GM18868 (cell line): ENCODE measurements at regions not wholly inside any gene's neighbourhood (a gene's known extent, or its start where the extent isn't known, plus 50 kb on each side); places are given as distances from the start of the nearest gene placed in this dataset.
"Not testable (repeated sequence)": the region's sequence is repeated elsewhere in the genome, so short reads cannot be mapped to it uniquely, and the experiment has no call there.

Source experiments
- ATAC-seq: cut with Tn5 transposase; IDR thresholded peaks from one replicate; pipeline ENCODE4 v1.9.1; 2021; ENCODE audit warnings: mild to moderate bottlenecking, moderate library complexity; ENCODE audit not compliant: unreplicated experiment

DNA sequence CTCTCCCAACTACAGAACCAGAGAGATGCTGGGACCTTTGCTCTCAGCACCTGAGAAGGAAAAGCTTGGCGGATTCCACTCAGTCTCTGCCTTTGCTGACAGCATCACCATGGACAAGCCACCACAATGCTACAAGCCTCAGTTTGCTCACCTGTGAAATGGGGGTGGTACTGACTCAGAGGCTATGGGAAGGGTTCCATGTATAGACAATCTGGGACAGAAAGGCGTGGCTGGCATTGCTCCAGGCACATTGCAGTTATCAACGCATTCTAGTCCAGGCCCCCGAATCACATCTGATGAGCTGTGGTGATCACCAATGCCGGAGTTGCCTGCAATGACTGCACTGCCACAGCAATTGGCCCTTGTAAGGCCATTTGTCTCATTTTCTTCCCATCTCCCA lies 72.6 kb downstream of the ISX start:
- no peak for ATAC-seq

DNA sequence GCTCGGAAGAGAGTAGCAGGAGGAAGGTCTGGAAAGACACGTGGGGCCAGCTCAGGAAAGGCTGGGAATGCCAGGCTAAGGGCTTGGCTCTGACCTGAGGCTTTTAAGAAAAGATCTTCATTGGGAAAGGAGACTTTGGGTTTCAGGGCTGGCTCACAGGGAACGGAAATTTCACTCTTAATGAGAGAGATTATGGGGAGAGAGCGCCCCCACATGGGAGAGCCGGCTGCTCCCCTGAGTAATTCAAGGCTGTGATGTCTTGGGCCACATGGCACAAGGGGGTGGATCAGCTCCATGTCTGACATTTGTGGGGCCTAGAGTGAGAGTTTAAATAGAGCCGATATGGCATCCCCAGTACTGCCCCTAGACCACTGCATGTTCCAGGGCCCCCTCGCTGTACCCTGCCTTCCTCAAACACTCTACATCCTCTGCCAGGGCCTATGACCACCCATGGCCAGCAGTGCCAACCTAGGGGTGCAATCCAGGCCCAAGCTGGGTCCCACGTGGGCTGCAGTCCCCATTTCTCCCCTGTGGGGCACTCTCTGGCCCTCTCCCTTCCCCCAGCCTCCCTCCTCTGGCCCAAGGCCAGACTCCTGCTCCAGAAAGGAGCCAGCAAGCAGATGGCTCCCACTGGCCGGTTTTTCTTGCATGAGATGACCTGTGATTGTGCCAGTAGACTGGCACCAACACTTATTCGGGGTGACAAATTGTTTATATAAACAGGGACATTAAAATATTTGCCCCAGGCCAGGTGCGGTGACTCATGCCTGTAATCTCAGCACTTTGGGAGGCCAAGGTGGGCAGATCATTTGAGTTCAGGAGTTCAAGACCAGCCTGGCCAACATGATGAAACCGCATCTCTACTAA lies 75.2 kb downstream of the ISX start:
- no peak for ATAC-seq

DNA sequence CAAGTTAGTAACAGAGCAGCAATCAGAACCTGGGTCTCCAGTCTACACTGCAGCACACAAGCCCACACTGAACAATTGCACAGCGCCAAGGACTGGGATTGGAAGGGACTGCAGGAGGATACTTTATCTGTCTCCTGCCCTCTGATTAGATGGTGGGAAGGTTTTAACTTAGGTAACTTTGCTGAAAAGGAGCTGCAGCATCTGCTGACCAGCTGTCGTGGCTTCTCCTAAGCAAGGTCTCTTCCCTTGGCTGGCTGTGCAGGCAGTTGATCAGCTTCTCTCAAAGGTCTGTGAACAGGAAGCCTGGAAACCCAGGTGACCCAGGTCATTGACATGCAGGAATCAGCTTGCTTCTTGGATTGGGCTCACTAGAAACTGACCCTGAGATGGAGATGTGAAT lies 82.4 kb downstream of the ISX start:
- no peak for ATAC-seq

DNA sequence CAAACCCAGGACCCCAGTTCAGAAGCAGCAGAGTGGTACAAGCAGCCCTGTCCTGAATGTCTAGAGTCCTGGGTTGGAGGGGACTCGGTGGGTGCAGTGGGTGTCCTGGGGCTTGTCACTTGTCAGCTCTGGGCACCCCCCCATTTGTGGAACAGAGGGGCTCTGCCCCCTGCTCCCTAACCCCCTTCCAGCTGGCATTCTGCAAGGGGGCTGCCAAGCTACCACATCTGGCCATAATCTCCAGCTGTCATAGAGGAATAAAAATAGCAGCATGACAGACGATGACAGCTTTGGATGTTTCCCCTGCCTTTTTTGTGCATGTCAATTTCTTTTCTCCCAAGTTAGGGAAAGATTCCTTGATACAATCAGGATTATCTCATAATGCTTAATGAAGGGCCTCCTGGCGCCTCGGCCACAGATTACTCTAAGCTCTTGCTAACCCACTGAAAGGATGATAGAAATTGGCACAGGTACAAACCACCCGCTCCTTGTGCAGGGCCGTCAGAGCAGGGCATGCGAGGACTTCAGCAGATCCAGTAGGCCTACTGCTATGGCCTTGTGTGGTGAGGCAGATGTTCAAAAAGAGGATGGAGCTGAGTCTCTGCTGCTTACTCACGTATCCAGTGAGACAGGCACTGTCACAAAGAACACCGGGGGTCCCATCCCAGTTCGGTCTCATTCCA lies 83.0 kb downstream of the ISX start:
- ATAC-seq = no peak

DNA sequence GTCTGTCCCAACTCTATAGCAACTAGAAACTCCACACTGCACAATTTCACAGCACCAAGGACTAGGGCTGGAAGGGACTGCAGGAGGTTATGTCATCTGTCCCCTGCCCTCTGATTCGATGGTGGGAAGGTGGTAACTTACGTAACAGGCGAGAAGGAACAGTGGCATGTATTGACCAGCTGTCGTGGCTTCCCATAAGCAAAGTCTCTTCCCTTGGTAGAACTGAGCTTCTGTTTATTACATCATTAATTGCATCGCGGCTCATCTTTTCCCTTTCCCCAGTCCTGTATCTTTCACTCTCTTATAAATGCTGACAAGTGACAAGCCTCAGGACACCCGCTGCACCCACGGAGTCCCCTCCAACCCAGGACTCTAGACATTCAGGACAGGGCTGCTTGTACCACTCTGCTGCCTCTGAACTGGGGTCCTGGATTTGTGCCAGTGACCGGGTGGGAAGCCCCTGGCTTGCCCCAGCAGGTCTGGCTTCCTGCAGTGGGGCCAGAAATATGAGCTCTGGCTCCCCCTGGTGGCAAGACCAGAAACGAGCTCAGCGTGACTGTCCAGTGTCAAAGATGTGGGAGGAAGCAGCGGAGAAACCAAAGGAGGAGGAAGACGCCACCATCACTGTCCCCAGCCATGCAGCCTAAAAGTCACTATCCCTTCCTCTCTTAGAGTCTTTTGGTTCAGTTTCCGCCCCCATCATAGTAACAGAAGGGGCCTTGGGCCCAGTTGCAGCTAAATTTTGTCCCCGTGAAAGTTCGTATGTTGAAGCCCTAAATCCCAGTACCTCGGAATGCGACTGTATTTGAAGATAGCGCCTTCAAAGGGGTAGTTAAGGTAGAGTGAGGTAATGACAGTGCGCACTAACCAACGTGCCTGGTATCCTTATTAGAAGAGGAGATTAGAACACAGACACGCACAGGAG lies 84.5 kb downstream of the ISX start:
- ATAC-seq = peak; percentile 43

DNA sequence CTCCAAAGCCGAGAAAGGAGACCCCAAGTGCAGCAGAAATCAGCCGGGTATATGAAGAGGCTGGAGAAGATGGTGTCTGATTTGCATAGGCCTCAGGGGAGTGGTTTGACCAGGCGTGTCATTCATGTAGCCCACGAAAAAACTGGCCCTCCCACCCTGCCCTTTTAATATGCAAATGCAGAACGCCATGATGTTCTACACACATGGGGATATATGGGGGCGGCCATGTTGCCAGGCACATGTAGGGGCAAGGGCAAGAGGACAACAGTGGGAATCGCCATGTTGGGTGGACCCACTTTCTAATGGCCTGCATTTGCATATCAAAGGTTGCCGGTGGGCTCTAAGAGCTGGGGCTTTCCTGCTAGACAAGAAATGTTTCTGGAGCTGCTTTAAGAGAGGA lies 86.4 kb downstream of the ISX start:
- ATAC-seq = no peak

DNA sequence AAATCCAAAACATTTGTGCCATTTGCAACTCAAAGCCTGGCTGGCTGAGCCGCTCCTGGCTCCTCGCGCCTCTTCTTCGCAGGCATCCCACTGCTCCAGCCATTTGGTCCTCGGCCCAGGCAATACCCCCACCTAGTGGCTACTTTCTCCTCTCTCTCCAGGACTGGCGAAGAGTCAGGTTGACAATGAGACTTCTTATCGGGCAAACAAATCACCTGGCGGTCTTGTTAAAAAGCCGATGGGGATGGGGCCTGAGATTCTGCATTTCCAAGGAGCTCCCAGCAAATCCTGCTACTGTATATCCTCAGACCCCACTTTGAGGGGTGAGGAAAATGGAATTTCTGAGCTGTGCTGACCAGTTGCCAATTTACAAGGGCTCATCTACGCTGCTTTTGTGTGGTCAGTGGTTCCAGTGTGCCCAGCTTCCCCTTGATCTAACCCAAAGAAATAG lies 89.0 kb downstream of the ISX start:
- no peak for ATAC-seq

DNA sequence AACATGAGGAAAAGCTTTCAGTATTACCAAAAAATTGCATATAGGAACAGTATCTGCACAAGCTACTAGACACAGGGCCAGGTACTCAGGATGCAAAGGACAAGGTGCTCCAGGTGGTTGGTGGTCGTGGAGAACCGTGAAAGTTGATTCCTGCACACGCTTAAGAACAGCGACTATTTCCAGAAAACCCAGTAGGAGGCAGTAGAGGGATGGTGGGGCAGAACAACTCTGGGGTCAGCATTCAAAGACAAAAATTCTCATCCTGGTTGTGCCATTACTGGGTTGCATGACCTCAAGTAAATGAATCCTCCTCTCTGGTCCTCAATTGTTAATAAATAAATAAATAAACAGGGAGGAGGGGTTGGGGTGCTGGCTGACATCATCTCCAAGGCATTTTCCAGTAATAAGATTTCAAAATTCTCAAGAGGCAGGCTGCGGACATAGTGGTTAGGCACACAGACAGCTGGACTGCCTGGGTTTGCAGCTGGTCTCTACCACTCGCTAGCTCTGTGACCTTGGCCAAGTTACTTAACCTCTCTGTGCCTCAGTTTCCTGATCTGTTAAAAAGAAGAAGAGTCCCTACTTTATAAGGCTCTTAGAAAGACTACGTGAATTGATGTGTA lies 89.6 kb downstream of the ISX start:
- ATAC-seq = no peak

DNA sequence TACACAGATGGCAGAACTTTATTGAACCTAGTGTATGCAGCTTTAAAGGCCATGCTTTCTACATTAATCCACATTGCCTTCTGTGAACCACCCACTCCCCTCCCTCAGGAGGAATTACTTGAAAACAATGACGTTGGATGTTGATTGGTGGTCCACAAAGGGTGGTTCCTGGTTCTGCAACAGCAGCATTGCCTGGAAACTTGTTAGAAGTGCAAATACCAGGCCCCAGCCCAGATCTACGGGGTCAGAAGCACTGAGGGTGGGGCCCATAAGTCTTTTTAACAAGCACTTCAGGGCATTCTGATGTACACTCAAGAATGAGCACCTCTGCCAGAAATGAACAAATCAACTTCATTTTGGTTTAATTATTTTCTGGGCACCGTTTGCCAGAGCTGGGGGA lies 91.0 kb downstream of the ISX start:
- no peak for ATAC-seq

DNA sequence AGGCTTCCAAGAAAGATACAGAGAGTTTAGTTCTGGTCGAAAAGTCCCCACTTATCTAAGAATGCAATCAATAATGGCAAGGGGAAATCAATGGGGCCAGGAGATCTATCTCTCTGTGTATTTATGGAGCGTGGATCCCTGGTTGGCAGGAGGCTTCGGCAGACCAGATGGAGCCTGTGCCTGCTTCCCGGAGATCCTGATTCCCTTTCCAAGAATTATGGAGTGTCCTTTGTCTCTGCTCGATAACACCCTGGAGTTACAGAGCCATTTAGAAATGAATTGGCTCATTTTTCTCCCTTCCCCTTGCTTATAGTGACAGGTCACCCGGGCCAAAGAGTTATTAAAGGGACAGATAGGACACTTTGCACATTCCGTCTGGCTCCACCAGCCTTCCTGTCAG lies 92.4 kb downstream of the ISX start:
- no peak for ATAC-seq

DNA sequence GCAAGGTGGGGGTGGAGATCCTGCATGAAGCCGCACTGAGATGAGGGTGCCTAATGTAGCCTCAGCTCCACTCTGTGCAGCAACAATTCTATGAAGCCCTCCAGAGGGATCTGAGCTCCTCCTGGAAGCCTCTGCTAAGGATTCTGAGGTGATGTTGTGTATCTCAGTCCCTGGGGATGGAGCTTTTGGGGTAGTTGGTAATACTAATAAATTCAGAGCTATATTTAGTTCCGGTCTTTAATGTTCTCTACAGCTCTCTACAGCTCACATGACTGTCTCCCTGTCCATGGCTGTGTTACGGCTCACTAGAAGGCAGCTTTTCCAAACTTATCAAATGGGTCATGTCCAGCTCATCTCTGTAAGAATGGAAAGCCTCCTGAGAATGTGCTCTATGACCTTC lies 93.4 kb downstream of the ISX start:
- no peak for ATAC-seq

DNA sequence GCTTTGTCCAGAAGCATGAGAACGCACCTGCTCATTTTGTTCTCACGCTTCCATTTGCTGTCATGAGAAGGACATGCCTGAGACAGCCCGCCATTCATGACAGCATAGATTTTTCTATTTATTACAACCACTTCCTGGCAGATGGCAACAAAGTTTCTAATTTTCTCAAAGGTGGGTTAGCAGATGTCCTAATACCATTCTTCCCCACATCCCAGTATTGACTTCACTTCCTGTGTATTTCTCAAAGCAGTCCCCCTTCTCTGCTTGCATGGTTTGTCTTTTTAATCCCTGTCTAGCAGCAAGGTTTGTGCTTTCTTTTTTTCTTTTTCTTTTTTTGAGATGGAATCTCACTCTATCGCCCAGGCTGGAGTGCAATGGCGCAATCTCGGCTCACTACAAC lies 94.3 kb downstream of the ISX start:
- no peak for ATAC-seq

DNA sequence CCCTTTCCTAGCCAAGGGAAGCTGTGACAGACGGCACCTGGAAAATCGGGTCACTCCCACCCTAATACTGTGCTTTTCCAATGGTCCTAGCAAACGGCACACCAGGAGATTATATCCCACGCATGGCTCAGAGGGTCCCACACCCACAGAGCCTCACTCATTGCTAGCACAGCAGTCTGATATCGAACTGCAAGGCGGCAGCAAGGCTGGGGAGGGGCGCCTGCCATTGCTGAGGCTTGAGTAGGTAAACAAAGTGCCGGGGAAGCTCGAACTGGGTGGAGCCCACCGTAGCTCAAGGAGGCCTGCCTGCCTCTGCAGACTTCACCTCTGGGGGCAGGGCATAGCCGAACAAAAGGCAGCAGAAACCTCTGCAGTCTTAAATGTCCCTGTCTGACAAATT lies 91.4 kb upstream of the HMGXB4 start:
- ATAC-seq = not testable (repeated sequence)

DNA sequence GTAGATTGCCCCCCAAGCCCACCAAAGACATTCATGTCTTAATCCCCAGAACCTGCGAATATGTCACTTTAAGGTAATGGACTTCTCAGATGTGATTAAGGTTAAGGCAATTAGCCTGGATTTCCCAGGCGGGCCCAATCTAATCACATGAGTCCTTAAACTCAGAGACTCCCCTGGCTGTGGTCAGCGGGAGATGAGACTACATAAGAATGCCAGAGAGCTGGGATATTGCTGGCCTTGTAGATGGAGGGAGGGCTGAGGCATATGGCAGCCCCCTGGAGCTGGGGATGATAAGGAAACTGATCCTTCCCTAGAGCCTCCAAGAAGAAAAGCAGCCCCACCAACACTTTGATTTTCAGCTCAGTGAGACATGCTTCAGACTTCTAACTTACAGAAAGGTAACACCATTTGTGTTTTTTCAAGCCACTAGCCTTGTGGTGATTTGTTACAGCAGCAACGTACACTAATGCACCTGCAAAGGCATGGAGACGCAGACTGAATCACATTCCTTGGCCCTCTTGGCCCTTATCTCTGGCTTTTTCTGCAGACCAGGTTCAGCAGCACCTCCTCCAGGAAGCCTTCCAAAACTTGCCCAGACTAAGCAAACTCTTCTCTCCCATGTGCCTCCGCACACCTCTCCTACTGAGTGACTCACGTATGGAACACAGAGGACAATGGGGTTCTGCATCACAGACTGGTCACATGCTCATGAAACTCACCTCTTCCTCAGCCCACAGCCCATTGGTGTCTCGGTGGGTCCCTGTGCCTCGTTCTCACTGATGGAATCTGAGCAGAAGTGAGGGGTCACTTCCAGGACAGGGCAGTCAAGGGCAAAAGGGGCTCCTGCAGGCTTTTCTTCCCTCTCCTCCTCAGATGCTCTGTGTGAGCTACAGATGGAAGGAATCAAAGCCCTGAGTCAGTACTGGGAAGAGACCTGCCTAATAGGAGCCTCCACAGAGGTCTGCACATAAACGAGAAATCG lies 86.3 kb upstream of the HMGXB4 start:
- no peak for ATAC-seq

DNA sequence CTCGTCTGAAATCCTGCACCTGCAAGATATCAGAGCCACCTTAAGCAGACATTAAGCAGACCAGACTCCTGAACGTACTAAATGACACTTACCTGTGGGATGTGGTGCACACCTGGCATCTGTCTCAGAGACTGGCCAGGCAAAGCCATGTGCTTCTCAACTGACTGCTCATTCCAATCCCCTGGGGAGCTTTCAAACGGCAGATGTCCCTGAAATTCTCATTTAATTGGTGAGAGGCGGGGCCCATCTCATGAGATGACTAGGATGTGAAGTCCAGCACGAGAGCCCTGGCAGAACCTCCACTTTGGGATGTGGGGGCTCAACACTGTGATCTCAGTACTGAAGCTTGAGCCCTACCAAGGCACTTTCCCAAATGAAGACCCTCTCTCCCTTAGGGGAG lies 84.9 kb upstream of the HMGXB4 start:
- no peak for ATAC-seq

DNA sequence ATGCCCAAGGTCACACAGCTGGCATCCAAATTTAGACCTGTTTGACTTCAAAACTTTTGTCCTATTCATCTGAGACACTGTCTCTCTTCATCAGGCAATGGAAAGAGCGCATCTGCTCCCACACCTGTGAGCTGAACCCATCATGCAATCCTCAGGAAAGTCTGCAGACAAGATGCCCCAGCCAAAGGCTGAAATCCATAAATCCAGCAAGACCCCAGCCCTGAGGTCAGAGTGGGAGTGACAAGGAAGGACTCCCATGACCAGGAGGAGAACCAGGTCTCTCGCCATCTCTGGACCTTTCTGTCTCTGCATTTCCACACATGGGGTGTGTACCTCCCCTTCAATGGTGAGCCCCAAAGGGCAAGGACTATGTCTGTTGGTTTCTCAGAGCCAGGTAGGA lies 83.6 kb upstream of the HMGXB4 start:
- no peak for ATAC-seq

DNA sequence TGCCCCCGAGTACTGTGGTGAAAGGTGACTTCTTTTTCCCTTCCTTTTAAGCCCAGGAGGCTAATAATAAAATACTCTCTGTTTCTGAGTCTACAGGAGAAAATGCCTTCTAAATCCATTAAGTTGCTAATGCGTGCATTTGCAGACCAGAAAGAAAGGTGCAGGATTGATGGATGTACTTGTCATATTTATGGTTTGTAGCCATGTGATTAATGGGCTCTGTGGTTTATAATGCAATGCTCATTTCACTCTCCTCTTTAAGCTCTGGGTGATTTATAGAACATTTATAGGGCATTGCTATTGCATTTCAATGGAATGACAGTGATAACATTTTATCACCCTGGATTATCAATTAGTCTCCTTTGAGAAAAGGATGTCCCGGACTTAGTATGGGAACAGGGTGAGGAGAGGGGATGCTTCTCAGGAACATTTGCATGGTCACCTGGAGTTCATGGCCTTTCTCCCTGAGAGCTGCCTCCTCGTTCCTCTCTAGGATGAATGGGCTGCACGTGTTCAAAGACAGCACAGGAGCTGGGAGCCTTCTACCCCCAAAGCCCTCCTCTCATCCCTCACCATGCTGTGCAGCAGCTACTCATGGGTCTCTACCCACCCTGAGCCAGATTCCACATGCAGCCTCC lies 82.8 kb upstream of the HMGXB4 start:
- no peak for ATAC-seq

DNA sequence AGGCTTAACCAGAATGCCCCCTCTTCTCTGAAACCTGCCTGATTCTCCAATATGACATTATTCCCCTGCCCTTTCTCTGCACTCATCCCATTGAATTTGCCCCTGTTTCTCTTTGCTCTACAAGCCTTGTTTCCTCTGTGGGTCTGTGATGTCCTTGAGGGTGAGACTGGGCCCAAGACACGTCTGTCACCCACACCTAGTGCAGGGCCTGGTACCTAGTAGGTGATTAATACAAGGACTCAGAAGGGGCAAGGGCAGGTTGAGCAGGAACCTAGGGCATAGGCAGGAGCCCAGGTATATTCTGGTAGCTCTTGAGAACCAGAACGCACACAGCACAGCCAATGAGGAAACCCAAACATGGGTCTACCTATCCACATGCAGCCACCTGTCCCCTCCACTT lies 81.9 kb upstream of the HMGXB4 start:
- ATAC-seq = no peak

DNA sequence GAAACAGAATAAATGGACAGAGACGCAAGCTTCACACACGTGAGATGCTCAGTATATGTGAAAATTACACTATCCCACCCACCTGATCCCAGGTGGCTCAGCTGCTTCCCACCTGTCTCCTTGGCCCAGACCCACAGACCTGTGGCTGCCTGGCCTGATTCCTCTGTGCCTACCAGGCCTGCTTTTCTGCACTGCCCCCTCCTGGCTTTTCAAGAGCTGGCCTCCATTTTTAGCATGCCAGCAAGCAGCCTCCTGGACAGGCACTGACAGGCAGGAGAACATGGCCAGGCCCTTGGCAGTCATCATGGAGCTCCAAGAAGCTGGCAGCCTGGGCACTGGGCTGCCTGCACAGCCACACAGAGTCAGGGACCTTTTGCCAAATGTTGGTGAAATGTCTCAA lies 79.5 kb upstream of the HMGXB4 start:
- ATAC-seq = no peak
